Prostate gland (tissue), 2 donors: ENCODE measurements at regions not wholly inside any gene's neighbourhood (a gene's known extent, or its start where the extent isn't known, plus 50 kb on each side); places are given as distances from the start of the nearest gene placed in this dataset.

Experiments used
- DNase-seq: peaks from one replicate; pipeline ENCODE4 v3.0.0-alpha.2; 2019; ENCODE audit warnings: low spot score
- H3K27ac ChIP-seq, 2 donors: fragments of 200-600 bp; sonication (generic); 2 replicates each; pipeline ENCODE4 v1.5.1; 2017 to 2019
- H3K27me3 ChIP-seq: fragments of 200-600 bp; sonication (generic); replicated peaks from 2 replicates; pipeline ENCODE4 v1.5.1; 2019; ENCODE audit not compliant: insufficient read depth
- H3K36me3 ChIP-seq, 2 donors: fragments of 200-600 bp; sonication (generic); 1 replicate in 1 of 2; 2 replicates in 1 of 2; pipeline versions ENCODE4 v1.5.1 to v1.8.1; 2017 to 2019
- H3K4me1 ChIP-seq: fragments of 200-600 bp; sonication (generic); replicated peaks from 2 replicates; pipeline ENCODE4 v1.5.1; 2019
- H3K4me3 ChIP-seq, 2 donors: fragments of 200-600 bp; sonication (generic); 2 replicates each; pipeline ENCODE4 v1.5.1; 2017 to 2019
- H3K9me3 ChIP-seq: fragments of 200-600 bp; sonication (generic); 2 replicates; pipeline ENCODE4 v1.5.1; 2017
- POLR2A ChIP-seq: fragments of 450-650 bp; IDR thresholded peaks from one replicate; pipeline ENCODE4 v1.6.1; 2016; ENCODE audit warnings: antibody characterized with exemption, mild to moderate bottlenecking
- POLR2AphosphoS5 ChIP-seq: sonication (generic); formaldehyde crosslinking; IDR thresholded peaks from one replicate; pipeline ENCODE4 v1.6.1; 2017; ENCODE audit warnings: antibody characterized with exemption
- WGBS: methylation state at CpG from one replicate; pipeline ENCODE4 v1.1.5; 2018; 5-methylcytosine and 5-hydroxymethylcytosine counted together
- intact Hi-C: fragments of 100-400 bp; cut with DNase I; formaldehyde crosslinking; loops from one replicate; pipeline ENCODE4 v1.14.2; 2022
- TF ChIP-seq, protein P1 (sequence below), 4 experiments: fragments of 200-600 bp in 2 of 4; fragments of 450-650 bp in 2 of 4; sonication (generic) in 2 of 4; IDR thresholded peaks; 1 replicate in 3 of 4; 2 replicates in 1 of 4; pipeline ENCODE4 v1.5.1; 2016 to 2019; ENCODE audit warnings: antibody characterized with exemption in 4 of 4, mild to moderate bottlenecking in 2 of 4, moderate library complexity in 2 of 4

DNA sequence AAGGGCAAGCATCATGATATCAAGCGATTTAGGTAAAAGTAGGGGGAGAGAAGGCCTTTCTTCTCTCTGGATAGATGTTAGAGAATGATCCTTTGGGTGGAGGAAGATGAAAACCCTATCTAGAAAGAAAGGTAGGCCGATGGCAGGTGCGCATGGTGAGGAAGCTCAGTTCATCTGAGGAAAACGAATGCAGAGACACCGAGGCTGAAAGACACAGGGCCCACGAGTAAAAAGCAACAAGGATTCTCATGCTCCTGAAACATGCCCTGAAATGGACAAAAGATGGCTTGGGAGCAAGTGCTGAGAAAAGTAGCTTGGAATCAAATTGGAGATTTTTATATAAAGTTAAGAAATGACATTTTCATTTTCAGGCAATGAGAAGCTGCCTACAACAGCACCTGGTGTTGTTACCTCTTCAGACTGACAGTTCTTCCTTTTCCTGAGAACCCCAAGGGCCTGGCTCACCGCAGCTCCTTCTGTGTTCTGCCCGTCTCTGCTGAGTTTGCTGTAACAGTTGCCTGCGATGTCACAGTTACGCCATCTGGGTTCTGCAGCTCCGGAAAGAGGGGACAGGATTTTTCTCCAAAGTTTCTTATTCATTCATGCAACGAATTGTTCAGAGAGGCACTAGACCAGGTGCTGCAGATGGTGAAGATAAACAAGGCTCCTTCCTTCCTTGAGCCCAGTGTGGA is 402.0 kb upstream of the KLF6 start:
- intact Hi-C loops, result no loop called here
- Histone ChIP-seq H3K27me3 (no peaks in the 10 kb centered on the region), H3K4me1 (no peaks in the 10 kb centered on the region), H3K27ac (no peak overlapping the region), H3K4me3 (no peak overlapping the region), H3K36me3 (no peaks in the 10 kb centered on the region), H3K9me3 (no peaks in the 10 kb centered on the region)
- WGBS, result 95% methylated on average over 12 of the region's 12 CpGs
- TF ChIP-seq, protein P1, sequence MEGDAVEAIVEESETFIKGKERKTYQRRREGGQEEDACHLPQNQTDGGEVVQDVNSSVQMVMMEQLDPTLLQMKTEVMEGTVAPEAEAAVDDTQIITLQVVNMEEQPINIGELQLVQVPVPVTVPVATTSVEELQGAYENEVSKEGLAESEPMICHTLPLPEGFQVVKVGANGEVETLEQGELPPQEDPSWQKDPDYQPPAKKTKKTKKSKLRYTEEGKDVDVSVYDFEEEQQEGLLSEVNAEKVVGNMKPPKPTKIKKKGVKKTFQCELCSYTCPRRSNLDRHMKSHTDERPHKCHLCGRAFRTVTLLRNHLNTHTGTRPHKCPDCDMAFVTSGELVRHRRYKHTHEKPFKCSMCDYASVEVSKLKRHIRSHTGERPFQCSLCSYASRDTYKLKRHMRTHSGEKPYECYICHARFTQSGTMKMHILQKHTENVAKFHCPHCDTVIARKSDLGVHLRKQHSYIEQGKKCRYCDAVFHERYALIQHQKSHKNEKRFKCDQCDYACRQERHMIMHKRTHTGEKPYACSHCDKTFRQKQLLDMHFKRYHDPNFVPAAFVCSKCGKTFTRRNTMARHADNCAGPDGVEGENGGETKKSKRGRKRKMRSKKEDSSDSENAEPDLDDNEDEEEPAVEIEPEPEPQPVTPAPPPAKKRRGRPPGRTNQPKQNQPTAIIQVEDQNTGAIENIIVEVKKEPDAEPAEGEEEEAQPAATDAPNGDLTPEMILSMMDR (IDR thresholded peaks at IDR 0.05), result no peak
- TF ChIP-seq POLR2AphosphoS5 (no peak), POLR2A (no peak)
- no peak for DNase-seq

DNA sequence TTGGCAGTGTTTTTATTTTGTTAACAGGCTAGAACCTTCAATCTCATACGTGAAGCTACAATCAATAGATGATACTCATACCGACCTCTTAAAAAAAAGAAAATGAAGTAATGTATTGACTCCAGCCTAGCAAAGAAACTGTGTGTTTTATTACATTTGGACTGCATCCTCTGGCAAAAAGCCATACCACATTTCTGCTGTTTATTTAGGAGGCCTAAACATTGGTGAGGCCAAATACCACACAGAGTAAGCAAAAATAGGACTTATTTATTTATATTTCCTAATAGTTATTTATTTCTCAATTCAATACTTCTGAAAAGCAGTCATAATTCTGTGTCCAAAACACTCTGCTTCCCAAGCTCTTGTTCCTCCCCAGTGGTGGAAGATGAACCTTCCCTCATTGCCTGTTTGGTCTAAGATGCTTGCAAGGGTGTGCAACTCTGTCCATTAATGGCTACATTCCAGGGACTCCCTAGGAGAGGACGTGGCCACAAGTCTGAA is 398.8 kb upstream of the KLF6 start:
- no peaks in the 10 kb centered on the region for H3K36me3 ChIP-seq
- H3K4me1 ChIP-seq, result no peaks in the 10 kb centered on the region
- intact Hi-C loops, result no loop called here
- no peak for DNase-seq
- no peak overlapping the region for H3K4me3 ChIP-seq
- TF ChIP-seq POLR2AphosphoS5 (no peak), POLR2A (no peak)
- TF ChIP-seq, protein P1 (IDR thresholded peaks at IDR 0.05), result no peak
- H3K27me3 ChIP-seq, result no peaks in the 10 kb centered on the region
- WGBS, result 42% methylated on average over 3 of the region's 3 CpGs
- H3K27ac ChIP-seq, result no peak overlapping the region
- no peaks in the 10 kb centered on the region for H3K9me3 ChIP-seq

DNA sequence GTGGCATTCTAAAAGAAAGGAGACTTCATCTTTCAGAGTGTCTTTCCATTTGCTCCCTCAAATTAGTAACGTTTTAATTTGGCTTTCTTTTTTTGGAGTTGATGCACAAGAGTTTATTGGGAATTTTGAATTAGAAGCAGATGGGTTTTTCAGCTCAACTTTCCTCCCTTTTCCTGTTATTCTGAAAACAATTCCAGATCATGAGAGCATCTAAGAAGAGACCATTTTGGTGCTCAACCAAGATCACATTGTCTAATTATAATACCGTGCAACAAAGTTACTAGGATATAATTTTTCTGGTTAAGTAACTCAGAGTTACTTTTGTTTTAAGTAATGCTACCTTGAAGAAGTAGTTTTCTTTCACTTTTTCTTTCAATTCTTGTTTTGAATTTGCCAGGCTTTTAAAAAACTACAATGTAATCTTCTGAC is 396.6 kb upstream of the KLF6 start:
- H3K4me3 ChIP-seq, result no peak overlapping the region
- WGBS, result 56% methylated on average over 2 of the region's 2 CpGs
- H3K27me3 ChIP-seq, result no peaks in the 10 kb centered on the region
- H3K9me3 ChIP-seq, result no peaks in the 10 kb centered on the region
- no peak for DNase-seq
- H3K27ac ChIP-seq, result no peak overlapping the region
- no peaks in the 10 kb centered on the region for H3K4me1 ChIP-seq
- intact Hi-C loops, result no loop called here
- TF ChIP-seq POLR2AphosphoS5 (no peak), POLR2A (no peak)
- TF ChIP-seq, protein P1 (IDR thresholded peaks at IDR 0.05), result no peak
- H3K36me3 ChIP-seq, result no peaks in the 10 kb centered on the region

DNA sequence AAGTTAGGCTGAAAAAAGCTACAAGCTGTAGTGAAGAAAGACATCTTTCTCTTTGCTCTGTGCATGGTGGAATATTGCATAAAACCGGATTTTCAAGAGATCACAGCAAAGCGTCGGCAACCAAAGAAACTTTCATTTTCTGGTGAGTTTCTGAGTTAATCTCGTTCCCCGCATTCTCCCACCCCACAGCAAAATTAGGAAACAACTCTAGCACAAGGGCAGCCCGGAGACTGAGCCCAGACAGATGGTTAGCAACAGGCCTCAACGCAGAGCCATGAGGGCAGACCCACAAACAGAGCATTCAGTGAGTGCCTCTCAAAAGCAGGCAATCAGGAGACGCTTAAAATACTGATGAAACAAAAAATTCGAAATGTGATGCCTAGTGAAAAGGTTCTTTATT is 396.1 kb upstream of the KLF6 start:
- no peak for DNase-seq
- H3K9me3 ChIP-seq, result no peaks in the 10 kb centered on the region
- intact Hi-C loops, result no loop called here
- no peaks in the 10 kb centered on the region for H3K4me1 ChIP-seq
- no peaks in the 10 kb centered on the region for H3K27me3 ChIP-seq
- no peaks in the 10 kb centered on the region for H3K36me3 ChIP-seq
- no peak overlapping the region for H3K27ac ChIP-seq
- no peak overlapping the region for H3K4me3 ChIP-seq
- 83% methylated on average over 9 of the region's 9 CpGs for WGBS
- TF ChIP-seq, protein P1 (IDR thresholded peaks at IDR 0.05), result no peak
- TF ChIP-seq POLR2AphosphoS5 (no peak), POLR2A (no peak)

DNA sequence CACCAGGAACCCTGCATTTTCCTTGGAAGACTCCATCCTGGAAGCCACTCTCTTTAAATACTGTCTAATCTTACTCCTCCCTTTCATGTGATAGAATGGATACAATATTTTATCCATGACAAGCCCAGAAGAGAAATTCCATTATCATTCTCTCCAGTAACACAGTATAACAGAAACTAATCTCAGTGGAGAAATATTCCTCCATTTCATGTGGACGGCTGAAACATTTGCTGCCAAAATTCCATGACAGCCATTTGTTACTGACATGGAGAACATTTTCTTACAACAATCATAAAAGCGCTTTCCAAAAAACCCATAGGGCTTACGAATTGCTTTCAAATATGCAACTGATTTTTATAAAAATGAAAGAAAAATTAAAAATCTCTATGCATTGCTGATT is 392.8 kb upstream of the KLF6 start:
- Histone ChIP-seq H3K36me3 (no peaks in the 10 kb centered on the region), H3K27ac (no peak overlapping the region), H3K27me3 (no peaks in the 10 kb centered on the region), H3K4me3 (no peak overlapping the region), H3K4me1 (no peaks in the 10 kb centered on the region), H3K9me3 (no peaks in the 10 kb centered on the region)
- WGBS, result 50% methylated on average over 3 of the region's 3 CpGs
- intact Hi-C loops, result no loop called here
- TF ChIP-seq POLR2AphosphoS5 (no peak), POLR2A (no peak)
- TF ChIP-seq, protein P1 (IDR thresholded peaks at IDR 0.05), result no peak
- no peak for DNase-seq
